Lower leg skin (tissue), 4 donors: ENCODE measurements at regions not wholly inside any gene's neighbourhood (a gene's known extent, or its start where the extent isn't known, plus 50 kb on each side); places are given as distances from the start of the nearest gene placed in this dataset.

Experiments
- DNase-seq, 2 donors: peaks; one replicate each; pipeline ENCODE4 v3.0.0-alpha.2; 2019; ENCODE audit warnings: low spot score in 2 of 2
- H3K4me3 ChIP-seq: fragments of 200-600 bp; sonication (generic); 2 replicates; pipeline ENCODE4 v1.5.1; 2017; ENCODE audit warnings: mild to moderate bottlenecking, low read depth; ENCODE audit not compliant: poor library complexity, severe bottlenecking
- POLR2A ChIP-seq, 2 donors: fragments of 450-650 bp; IDR thresholded peaks; one replicate each; pipeline ENCODE4 v1.6.1; 2016 to 2017; ENCODE audit warnings: antibody characterized with exemption in 2 of 2, mild to moderate bottlenecking in 1 of 2, moderate library complexity in 1 of 2
- whole genome bisulfite sequencing, 2 donors: methylation state at CpG; one replicate each; pipeline ENCODE4 v1.1.5; 2018; 5-methylcytosine and 5-hydroxymethylcytosine counted together
- intact Hi-C: fragments of 100-400 bp; cut with DNase I; formaldehyde crosslinking; loops from one replicate; pipeline ENCODE4 v1.15.0; 2023; ENCODE audit warnings: low total_unique reads
- TF ChIP-seq, protein P1 (sequence below), 3 donors: fragments of 450-650 bp; IDR thresholded peaks; one replicate each; pipeline ENCODE4 v1.5.1; 2016; ENCODE audit warnings: antibody characterized with exemption in 3 of 3, mild to moderate bottlenecking in 3 of 3, moderate library complexity in 2 of 3

DNA sequence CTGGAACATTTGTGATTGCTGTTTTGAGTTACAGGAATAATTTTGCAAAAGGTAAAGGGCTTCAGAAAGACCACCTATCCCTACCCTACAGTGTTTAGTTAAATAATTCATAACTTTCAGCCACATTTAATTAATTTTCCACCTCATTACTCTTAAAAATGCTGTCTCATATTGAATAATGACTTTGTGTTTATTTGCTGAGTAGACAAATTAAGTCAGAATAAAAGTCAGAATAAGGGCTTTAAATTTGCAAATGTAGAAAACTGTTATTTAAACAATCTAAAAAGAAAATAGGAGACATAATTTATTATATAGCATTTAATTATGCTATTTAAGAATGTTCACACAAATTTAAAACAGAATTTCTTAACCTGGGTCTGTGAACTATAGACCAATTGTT is 293.7 kb upstream of the RIMS1 start:
- DNase-seq: no peak
- no peak for TF ChIP-seq POLR2A (IDR thresholded peaks at IDR 0.05)
- TF ChIP-seq, protein P1, sequence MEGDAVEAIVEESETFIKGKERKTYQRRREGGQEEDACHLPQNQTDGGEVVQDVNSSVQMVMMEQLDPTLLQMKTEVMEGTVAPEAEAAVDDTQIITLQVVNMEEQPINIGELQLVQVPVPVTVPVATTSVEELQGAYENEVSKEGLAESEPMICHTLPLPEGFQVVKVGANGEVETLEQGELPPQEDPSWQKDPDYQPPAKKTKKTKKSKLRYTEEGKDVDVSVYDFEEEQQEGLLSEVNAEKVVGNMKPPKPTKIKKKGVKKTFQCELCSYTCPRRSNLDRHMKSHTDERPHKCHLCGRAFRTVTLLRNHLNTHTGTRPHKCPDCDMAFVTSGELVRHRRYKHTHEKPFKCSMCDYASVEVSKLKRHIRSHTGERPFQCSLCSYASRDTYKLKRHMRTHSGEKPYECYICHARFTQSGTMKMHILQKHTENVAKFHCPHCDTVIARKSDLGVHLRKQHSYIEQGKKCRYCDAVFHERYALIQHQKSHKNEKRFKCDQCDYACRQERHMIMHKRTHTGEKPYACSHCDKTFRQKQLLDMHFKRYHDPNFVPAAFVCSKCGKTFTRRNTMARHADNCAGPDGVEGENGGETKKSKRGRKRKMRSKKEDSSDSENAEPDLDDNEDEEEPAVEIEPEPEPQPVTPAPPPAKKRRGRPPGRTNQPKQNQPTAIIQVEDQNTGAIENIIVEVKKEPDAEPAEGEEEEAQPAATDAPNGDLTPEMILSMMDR (IDR thresholded peaks at IDR 0.05): no peak
- no peak overlapping the region for H3K4me3 ChIP-seq
- intact Hi-C loops: no loop called here

DNA sequence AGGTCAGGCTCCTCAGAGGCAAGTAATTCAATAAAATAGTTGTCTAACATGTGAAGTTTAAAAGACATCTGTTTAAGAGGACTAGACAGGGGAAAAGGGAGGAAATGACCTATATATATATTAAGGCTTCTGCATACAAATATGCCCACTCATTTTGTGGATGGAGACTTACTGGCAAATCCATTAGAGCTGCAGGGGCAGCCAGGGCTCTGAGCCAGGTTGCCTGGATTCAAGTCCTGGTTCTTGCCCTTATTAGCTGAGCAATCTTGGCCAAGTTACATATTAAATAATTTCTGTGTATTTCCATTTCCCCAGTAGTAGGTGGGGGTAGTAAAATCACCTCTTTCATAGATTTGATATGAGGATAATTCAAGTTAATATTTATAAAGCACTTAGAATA is 287.0 kb upstream of the RIMS1 start:
- intact Hi-C loops: no loop called here
- TF ChIP-seq POLR2A (IDR thresholded peaks at IDR 0.05): no peak
- TF ChIP-seq, protein P1 (IDR thresholded peaks at IDR 0.05): no peak
- no peak for DNase-seq
- H3K4me3 ChIP-seq: no peak overlapping the region

DNA sequence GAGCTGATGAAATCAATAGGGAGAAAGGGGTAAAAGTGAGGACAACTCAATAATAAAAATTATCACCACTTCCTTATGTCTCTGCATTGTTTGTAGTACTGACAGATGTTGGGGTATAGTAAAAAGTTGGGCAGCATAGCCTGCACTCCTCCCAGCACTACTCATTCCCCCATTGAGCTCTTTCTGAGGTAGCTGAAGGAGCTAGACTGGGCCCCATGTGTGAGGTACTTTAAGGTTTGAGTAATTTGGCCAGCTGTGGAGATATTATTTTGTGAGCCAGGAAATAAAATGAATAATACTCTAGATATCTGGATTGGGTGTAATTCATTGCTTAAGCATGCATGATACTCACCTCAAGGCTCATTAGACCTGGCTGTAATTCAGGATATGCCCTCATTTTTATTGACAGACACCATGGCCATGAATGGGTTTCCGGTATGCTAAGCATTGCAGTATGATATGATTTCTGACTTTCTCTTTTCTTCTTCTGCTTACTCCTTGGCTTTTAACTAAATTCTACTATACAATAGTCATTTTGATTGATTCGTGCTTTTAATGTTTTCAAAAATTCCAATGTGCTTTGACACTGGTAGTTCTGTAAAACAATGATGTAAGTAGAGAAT is 283.9 kb upstream of the RIMS1 start:
- intact Hi-C loops: no loop called here
- TF ChIP-seq, protein P1 (IDR thresholded peaks at IDR 0.05): no peak
- no peak for TF ChIP-seq POLR2A (IDR thresholded peaks at IDR 0.05)
- no peak overlapping the region for H3K4me3 ChIP-seq
- no peak for DNase-seq
- 61 to 68% methylated on average over 2 of the region's 2 CpGs for WGBS, 2 donors

DNA sequence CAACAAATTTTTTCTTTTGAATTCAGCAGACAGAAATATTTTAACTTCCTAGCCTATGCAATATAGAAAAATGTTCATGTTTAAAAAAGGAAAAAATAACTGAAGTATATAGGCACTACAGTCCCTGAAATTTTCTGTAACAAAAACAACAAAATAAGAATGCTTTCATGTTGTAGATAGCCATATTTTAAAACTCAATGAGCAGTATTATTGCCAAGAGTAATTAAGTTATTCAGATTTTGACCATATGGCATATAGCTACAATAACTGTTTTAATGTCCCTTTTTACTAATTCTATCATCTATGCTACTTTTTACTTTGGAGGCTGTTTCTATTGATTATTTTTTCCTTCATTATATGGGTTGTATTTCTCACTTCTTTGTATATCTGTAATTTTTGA is 283.3 kb upstream of the RIMS1 start:
- no peak for TF ChIP-seq POLR2A (IDR thresholded peaks at IDR 0.05)
- TF ChIP-seq, protein P1 (IDR thresholded peaks at IDR 0.05): no peak
- no peak for DNase-seq
- intact Hi-C loops: no loop called here
- no peak overlapping the region for H3K4me3 ChIP-seq

DNA sequence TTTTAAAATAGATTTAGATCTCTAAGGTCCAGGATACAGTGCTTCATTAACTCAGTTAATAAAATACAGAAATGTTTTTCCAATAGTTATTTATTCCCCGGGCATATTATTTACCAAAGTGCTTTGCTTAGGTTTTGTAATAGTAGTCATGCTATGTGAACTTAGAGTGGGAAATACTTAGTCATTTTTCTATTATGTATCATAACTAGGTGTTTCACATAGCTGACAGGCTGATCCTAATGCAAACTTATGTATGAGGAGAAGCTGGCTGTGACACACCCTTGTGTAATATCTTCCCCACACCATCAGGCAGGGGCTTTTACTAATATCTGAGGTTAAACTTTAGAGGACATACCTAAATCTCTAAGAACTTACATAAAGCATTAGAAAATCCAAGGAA is 277.7 kb upstream of the RIMS1 start:
- 82% methylated on average over 1 of the region's 1 CpG for WGBS, 2 donors
- no peak for DNase-seq
- TF ChIP-seq, protein P1 (IDR thresholded peaks at IDR 0.05): no peak
- TF ChIP-seq POLR2A (IDR thresholded peaks at IDR 0.05): no peak
- intact Hi-C loops: no loop called here
- H3K4me3 ChIP-seq: no peak overlapping the region

DNA sequence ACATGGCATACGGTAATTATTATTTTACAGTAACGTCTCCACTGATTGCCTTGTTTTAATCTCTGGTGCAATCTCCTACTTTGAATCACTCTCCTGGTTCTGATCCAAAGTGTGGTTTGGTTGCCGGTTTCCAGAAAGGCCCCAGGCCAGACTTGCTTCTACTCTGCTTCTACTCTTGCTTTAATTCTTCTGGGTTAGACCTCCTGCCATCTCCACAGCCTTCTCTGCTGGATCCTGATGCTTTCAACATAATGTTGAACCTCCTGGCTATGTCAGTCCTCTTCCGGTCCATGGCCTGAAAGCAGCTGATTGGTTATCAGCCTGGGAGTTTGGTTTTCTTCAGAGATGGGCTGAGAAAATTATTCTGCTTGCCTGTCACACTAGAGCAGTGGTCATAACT is 266.5 kb upstream of the RIMS1 start:
- 55 to 61% methylated on average over 4 of the region's 4 CpGs for WGBS, 2 donors
- DNase-seq: no peak
- intact Hi-C loops: no loop called here
- no peak for TF ChIP-seq POLR2A (IDR thresholded peaks at IDR 0.05)
- TF ChIP-seq, protein P1 (IDR thresholded peaks at IDR 0.05): no peak
- no peak overlapping the region for H3K4me3 ChIP-seq
